Mucosa of rectum (tissue), 2 donors: ENCODE measurements at regions not wholly inside any gene's neighbourhood (a gene's known extent, or its start where the extent isn't known, plus 50 kb on each side); places are given as distances from the start of the nearest gene placed in this dataset.

Source experiments
- H3K27ac ChIP-seq, 2 donors: one replicate each; pipeline ENCODE4 v1.7.0; 2013; ENCODE audit warnings: inconsistent platforms in 2 of 2, low read depth in 2 of 2, low read length in 2 of 2
- H3K27me3 ChIP-seq, 2 donors: one replicate each; pipeline ENCODE4 v1.7.0; 2013; ENCODE audit warnings: low read length in 2 of 2; ENCODE audit not compliant: control insufficient read depth in 2 of 2, insufficient read depth in 2 of 2
- H3K36me3 ChIP-seq, 2 donors: one replicate each; pipeline ENCODE4 v1.7.0; 2013; ENCODE audit warnings: low read length in 2 of 2; ENCODE audit not compliant: control insufficient read depth in 2 of 2, insufficient read depth in 2 of 2
- H3K4me1 ChIP-seq, 2 donors: one replicate each; pipeline ENCODE4 v1.7.0; 2013; ENCODE audit warnings: low read length in 2 of 2, mild to moderate bottlenecking in 1 of 2; ENCODE audit not compliant: control insufficient read depth in 2 of 2, insufficient read depth in 2 of 2
- H3K4me3 ChIP-seq, 2 donors: one replicate each; pipeline ENCODE4 v1.7.0; 2013; ENCODE audit warnings: low read length in 2 of 2
- H3K9ac ChIP-seq, 2 donors: one replicate each; pipeline ENCODE4 v1.7.0; 2013; ENCODE audit warnings: low read length in 2 of 2, low read depth in 1 of 2, mild to moderate bottlenecking in 1 of 2
- H3K9me3 ChIP-seq, 2 donors: one replicate each; pipeline ENCODE4 v1.7.0; 2013; ENCODE audit warnings: low read length in 2 of 2; ENCODE audit not compliant: control insufficient read depth in 2 of 2
- donor health status: healthy.
- donor health status: Normal muscosa, but diverticular disease.

DNA sequence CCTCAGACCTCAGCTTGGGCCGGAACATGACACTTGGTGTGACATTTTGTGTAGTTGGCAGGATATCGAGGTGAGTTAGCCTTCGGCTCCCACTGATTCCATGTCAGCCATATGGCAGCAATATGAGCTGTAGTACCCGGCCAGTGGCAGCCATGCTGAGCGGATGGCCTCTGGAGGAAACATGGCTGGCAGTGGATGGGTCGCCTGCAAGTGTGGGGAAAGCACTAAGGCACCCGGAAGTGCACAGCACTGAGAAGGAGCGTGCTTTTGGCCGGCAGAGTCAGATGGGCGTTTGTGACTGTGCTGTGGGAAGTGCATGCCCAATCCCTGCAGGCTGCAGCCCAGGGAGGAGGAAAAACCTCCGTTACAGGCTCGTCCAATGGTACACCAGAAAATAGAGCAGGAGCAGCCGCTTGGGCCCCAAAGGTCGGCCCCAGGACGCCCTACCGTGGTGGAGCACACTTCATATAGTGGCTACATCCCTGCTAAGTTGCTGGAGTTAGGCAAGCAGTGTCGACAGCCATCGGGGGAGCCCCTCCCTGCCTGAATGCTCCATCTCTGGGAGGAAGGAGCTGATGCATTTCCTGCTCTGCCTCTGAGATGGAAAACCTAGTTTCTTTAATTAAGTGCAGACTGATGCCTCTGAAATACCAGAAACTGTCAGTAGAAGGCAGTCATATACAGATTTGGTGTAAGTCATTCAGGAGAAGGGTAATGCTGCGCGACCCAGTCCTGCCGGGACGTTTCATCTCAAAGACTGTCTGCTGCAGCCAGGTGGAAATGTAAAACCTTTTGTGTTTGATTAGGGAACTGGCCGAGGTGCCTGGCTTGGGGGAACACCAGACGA lies 2185.8 kb upstream of the ACO1 start:
- Histone ChIP-seq H3K27me3 (no peaks in the 10 kb centered on the region), H3K9ac (no peak overlapping the region), H3K36me3 (no peaks in the 10 kb centered on the region), H3K9me3 (peaks cover 0 to 3% of the 10 kb centered on the region in 2 donors), H3K4me1 (no peaks in the 10 kb centered on the region), H3K27ac (no peak overlapping the region), H3K4me3 (no peak overlapping the region)

DNA sequence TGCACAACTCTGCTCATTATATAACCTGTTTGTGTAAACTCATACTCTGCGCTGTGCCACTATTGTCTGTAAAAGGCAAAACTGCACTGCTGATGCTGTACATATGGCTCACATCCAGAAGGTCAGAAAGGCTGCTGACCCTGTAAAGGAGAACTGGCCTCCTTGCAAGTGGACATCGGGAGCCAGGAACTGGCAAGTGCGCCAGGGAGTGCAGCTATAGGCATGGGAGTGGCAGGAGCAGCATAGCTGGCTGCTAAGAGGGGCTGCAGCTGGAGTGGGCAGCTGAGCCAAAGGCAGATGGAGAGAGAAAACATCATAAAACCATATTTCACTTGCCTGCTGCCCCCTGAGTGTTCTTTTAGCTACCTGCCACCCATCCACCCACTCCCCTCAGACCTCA lies 2183.4 kb upstream of the ACO1 start:
- Histone ChIP-seq H3K27me3 (no peaks in the 10 kb centered on the region), H3K4me1 (no peaks in the 10 kb centered on the region), H3K36me3 (no peaks in the 10 kb centered on the region), H3K9ac (no peak overlapping the region), H3K9me3 (peaks cover 0 to 3% of the 10 kb centered on the region in 2 donors), H3K27ac (no peak overlapping the region), H3K4me3 (no peak overlapping the region)

GRCh38 chr9:30235068-30235467 lies 2149.4 kb upstream of the ACO1 start:
- no peak overlapping the region for H3K27ac ChIP-seq
- no peak overlapping the region for H3K9ac ChIP-seq
- H3K36me3 ChIP-seq = no peaks in the 10 kb centered on the region
- H3K9me3 ChIP-seq = no peaks in the 10 kb centered on the region
- H3K27me3 ChIP-seq = no peaks in the 10 kb centered on the region
- H3K4me3 ChIP-seq = no peak overlapping the region
- H3K4me1 ChIP-seq = no peaks in the 10 kb centered on the region

DNA sequence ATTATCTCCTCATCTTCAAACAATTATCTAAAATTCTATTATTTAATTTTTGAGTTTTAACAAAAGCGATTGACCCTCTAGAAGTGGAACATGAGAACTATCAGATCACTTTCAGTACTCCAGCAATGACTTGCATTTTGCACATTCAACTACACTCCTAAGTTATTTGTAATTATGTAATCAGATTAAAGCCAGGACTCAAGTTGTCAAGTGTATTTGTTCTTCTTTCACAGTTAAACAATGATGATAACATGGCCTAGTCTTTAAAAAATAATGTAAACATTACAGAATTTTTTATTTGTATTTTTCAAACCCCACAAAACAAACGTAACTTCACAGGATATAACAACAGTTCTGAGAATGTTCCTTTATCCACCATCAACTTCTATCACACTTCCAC lies 2148.9 kb upstream of the ACO1 start:
- Histone ChIP-seq H3K4me3 (no peak overlapping the region), H3K36me3 (no peaks in the 10 kb centered on the region), H3K27me3 (no peaks in the 10 kb centered on the region), H3K4me1 (no peaks in the 10 kb centered on the region), H3K27ac (no peak overlapping the region), H3K9me3 (no peaks in the 10 kb centered on the region), H3K9ac (no peak overlapping the region)

DNA sequence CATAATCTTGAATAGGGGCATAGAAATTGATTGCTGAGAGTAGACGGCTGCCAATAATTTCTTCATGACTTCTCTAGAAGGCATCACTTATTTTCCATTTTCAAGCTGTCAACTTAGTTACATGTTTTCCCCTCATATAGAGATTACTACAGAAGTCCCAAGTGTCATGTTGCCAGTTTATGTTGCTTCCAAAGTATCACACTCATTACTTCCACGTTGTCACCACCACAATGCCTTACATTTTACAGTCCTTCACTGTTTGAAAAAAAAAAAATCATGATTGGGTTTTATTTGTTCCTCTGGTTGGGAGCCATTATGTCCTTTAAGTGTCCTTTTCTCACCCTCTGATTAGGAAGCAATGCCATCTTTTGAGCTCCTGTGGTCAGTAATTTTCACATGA lies 2144.6 kb upstream of the ACO1 start:
- Histone ChIP-seq H3K4me1 (no peaks in the 10 kb centered on the region), H3K36me3 (no peaks in the 10 kb centered on the region), H3K9ac (no peak overlapping the region), H3K4me3 (no peak overlapping the region), H3K27me3 (no peaks in the 10 kb centered on the region), H3K9me3 (no peaks in the 10 kb centered on the region), H3K27ac (no peak overlapping the region)

GRCh38 chr9:30243467-30243866 lies 2141.0 kb upstream of the ACO1 start:
- Histone ChIP-seq H3K4me3 (no peak overlapping the region), H3K9me3 (no peaks in the 10 kb centered on the region), H3K27me3 (no peaks in the 10 kb centered on the region), H3K9ac (no peak overlapping the region), H3K36me3 (no peaks in the 10 kb centered on the region), H3K27ac (no peak overlapping the region), H3K4me1 (no peaks in the 10 kb centered on the region)

DNA sequence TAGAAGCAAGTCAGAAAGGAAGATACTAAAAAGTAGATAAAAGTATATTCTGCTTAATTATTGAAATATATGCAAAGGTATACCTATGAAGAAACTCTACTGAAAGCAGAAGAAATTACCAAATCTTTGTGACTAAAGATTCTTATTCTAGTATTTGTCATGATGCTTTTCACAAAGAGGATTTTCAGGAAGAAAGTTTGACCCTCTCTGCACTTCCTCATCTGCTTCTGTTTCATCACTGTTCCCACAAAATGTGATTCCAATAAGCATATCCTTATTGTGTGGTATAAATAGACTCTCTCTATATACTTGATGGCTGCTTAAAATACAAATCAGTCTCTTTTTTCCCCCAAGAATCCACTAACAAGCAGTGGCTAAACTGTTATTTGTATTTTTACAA lies 2139.6 kb upstream of the ACO1 start:
- Histone ChIP-seq H3K36me3 (no peaks in the 10 kb centered on the region), H3K9ac (no peak overlapping the region), H3K4me3 (no peak overlapping the region), H3K27me3 (no peaks in the 10 kb centered on the region), H3K27ac (no peak overlapping the region), H3K9me3 (no peaks in the 10 kb centered on the region), H3K4me1 (no peaks in the 10 kb centered on the region)

GRCh38 chr9:30250872-30251271 lies 2133.6 kb upstream of the ACO1 start:
- Histone ChIP-seq H3K36me3 (no peaks in the 10 kb centered on the region), H3K9ac (no peak overlapping the region), H3K27ac (no peak overlapping the region), H3K4me3 (no peak overlapping the region), H3K4me1 (no peaks in the 10 kb centered on the region), H3K27me3 (no peaks in the 10 kb centered on the region), H3K9me3 (no peaks in the 10 kb centered on the region)

GRCh38 chr9:30258094-30258493 lies 2126.3 kb upstream of the ACO1 start:
- no peak overlapping the region for H3K9ac ChIP-seq
- H3K9me3 ChIP-seq = no peaks in the 10 kb centered on the region
- H3K36me3 ChIP-seq = no peaks in the 10 kb centered on the region
- no peaks in the 10 kb centered on the region for H3K27me3 ChIP-seq
- no peak overlapping the region for H3K4me3 ChIP-seq
- H3K27ac ChIP-seq = no peak overlapping the region
- no peaks in the 10 kb centered on the region for H3K4me1 ChIP-seq

DNA sequence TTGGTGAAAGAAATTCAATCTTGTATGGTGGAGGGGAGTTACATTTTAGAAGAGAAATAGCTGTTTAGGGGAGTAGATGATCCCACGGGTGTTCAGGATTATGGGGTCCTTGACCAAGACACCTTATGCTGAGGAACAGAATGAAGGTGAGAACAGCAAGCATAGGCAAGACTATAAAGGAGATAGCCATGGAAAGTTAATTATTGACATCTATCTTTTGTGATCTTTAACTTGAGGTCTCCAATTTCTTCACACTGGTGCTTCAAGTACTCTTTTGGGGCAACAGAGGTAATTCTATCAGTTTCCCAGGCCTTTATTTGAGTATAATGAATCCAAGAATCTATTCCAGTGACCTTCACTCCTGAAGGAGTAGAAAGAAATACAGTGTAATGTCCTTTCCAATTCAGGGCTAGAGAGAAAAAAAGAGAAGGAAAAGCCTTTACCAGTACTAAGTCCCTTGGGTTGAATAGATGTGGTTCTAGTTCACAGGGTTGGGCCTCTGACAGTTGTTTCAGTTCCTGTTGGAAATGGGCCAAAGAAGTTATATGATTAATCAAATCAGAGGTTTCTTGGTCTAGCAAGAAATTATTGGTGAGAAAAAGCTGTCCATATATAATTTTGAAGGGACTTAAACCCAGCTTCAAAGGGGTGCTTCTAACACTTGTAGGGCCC lies 2104.1 kb upstream of the ACO1 start:
- no peaks in the 10 kb centered on the region for H3K9me3 ChIP-seq

More for the DNA sequence above, 2104.1 kb upstream of the ACO1 start:
- no peak overlapping the region for H3K4me3 ChIP-seq
- H3K27me3 ChIP-seq = no peaks in the 10 kb centered on the region
- H3K27ac ChIP-seq = no peak overlapping the region
- H3K4me1 ChIP-seq = no peaks in the 10 kb centered on the region
- no peaks in the 10 kb centered on the region for H3K36me3 ChIP-seq
- H3K9ac ChIP-seq = no peak overlapping the region
